DMS153 (cell line): ENCODE measurements at regions not wholly inside any gene's neighbourhood (a gene's known extent, or its start where the extent isn't known, plus 50 kb on each side); places are given as distances from the start of the nearest gene placed in this dataset.

ENCODE experiments used
- DNase-seq: peaks from one replicate; lab custom pipeline; 2025; lab: John Stamatoyannopoulos, UW

DNA sequence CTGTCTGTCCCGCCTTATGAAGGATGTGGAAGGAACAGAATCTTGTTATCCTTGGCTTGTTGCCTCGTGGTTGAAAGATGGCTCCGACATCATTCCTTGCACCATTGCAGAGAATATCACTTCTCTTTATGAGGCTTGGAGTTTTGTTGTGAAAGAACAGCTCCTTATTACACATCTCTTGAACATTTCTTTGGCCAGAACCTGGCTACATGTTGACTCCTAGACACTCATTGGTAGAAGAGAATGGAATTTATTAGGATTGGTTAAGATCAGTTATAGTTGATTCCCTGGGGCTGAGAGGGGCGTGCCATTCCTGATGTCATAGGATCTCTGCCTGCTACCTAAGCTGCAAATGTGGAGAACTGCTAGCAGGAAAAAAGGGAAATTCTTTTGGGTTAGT, 180.5 kb upstream of the CTBP2 start:
- no peak for DNase-seq

GRCh38 chr10:125337510-125337909, 177.1 kb upstream of the CTBP2 start:
- no peak for DNase-seq

DNA sequence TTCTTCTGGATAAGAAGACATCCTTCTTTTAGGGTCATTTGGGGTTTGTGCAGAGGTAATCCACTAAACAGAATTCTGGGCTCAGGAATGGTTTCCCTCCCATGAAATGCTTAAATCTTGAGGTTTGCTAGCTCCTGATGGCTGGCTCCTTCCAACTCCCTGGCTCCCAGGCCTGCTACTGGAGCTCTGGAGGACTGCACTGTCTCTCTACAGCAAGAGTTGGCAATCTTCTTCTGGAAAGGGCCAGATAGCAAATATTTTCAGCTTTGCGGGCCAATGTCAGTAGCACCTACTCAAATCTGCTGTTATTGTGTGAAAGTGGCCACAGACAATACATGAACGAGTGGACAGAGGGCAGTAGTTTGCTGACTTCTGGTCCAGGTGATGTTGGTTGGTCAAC, 174.2 kb upstream of the CTBP2 start:
- no peak for DNase-seq

GRCh38 chr10:125333769-125334168, 173.4 kb upstream of the CTBP2 start:
- DNase-seq, result no peak

GRCh38 chr10:125333209-125333591, 172.8 kb upstream of the CTBP2 start:
- DNase-seq, result no peak

DNA sequence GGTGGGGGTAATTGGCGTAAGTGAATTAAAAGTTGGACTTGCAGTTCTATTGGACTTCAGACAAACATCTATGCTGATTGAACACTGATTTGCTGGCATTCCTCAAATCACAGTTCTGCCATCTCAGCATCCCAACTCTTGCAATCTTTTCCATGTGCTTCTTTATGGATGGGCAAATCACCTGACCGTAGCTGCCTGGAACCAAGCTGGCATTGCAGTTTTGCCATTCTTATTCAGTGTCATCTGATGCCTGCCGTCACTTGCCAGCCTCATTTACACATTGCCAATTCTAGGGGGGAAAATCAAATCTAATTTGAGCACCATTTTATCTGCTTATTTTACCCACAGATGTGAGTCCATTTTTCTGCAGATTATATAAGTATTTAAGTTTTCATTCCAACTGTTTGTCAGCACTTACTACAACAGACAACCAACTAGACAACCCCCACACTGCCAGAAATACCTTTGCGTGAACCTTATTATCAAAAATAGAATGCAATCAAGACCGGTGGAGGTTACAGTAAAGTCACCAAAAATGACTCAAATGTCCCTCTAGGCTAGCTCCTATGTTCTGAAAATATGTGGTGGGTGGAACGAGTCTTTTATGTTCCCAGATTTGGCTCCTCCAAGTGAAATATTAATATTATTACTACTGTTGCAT, 172.3 kb upstream of the CTBP2 start:
- DNase-seq, result no peak

- no peak for DNase-seq
These were observed 170.7 kb upstream of the CTBP2 start for GRCh38 chr10:125331056-125331455.

DNA sequence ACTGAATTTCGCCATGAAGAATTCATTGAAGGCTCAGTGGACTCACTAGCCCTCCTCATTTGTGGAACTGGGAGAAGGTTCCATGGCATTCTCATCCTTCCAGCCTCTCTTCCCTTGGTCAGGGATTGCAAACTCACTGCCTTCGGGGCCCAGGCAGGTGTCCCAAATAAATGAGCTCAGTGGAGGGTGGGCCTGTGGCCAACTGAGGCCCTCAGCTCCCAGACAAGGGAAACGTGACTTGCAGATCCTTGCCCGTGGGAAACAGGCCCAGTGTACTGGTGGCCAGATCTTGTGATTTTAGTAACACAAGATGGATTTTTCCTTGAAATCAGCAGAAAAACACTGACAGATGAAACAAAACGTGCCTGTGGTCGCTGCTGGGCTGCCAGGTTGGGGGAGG, 168.7 kb upstream of the CTBP2 start:
- no peak for DNase-seq

DNA sequence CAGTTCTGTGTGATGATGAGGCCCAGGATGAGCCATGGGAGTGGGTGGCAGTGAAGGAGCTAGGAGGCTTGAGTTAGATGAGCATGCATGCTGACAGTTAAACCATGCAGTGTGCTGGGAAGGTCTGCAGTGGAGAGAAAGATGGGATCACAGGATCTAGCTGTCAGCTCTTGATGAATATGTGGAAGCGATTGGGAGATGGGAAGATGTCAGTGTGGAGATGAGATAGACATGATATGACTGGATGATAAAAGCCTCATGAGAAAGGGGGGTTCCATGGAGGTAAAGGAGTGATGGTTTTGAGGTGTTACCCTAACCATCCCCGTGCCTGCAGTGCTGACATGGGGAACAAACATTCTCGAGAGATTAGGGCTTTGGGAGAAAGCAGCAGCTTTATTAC, 165.0 kb upstream of the CTBP2 start:
- DNase-seq, result no peak

GRCh38 chr10:125316436-125316835, 156.1 kb upstream of the CTBP2 start:
- DNase-seq, result no peak

- no peak for DNase-seq
These were observed 140.6 kb upstream of the CTBP2 start for GRCh38 chr10:125300937-125301336.

GRCh38 chr10:125299461-125299860, 139.1 kb upstream of the CTBP2 start:
- no peak for DNase-seq

GRCh38 chr10:125296598-125296997, 136.2 kb upstream of the CTBP2 start:
- no peak for DNase-seq

DNA sequence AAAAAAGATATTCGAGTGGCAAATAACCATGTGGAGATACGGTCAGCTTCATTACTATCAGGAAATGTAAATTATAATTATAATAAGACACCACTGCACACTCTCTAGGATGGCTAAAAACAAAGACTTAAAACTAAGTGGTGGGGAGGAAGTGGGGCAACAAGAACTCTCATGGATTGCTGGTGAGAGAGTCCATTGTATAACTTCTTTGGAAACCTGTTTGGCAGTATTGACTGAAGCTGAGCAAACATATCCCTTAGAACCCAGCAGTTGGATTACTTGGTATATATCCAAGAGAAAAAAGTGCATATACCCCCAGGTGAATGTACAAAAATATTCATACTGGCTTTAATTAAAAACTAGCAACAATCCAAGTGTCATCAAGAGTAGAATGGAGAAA, 133.7 kb upstream of the CTBP2 start:
- DNase-seq, result peak; percentile 83

DNA sequence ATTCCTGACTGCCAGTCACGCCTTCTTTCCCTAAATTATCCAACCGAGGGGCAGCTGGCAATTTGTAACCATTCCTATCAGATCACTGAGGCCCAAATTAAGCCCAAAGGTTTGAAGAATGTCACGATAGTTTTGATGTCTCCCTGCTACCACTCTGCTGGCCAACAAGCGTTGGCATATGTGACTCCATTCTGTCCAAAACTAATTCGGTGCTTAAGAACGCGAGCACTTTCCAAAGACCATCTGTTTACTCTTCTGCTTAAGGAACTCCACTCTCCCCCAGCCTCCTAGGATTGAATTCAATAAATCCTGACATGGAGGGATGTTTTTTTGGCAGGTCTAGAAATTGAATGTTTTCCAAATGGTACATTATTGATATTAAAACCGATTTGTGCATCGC, 131.5 kb upstream of the CTBP2 start:
- no peak for DNase-seq

DNA sequence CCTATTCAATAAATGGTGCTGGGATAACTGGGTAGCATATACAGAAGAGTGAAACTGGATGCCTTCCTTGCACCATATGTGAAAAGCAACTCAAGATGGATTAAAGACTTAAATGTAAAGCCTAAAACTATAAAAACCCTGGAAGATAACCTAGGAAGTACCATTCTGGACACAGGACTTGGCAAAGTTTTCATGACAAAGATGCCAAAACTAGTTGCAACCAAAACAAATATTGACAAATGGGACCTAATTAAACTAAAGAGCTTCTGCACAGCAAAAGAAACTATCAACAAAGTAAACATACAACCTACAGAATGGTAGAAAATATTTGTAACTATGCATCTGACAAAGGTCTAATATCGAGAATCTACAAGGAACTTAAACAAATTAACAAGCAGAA, 129.1 kb upstream of the CTBP2 start:
- DNase-seq, result no peak

DNA sequence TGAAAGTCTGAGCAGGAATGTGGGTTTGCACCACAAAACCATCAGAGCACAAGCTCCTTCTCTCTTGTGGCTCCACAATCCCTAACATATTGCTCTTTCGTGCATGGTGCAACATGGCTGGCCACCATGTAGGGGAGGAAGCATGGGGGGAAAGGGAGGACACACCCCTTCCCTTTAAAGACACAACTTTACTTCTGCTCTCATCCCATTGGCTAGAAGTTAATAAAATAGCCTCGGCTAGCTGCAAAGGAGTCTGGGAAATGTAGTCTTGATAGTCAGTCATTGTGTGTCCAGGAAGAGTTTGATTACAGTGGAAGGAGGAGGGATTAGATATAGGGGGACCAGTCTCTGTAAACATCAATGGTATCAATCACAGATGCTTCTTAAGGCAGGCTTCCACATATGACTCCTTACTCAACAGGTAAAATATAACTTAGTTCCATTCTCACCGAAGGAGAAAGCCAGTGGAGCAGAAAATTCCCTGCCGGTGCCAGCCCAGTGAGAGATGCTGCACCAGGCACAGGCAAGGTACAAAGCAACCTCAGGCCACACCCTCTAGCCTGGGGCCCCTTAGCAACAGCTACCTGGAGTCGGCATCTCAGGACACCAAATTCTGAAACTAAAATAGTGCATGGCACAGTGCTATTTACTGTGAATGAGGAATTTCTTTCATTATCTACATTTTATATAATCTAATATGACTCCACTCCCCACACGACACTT, 124.7 kb upstream of the CTBP2 start:
- DNase-seq, result no peak

DNA sequence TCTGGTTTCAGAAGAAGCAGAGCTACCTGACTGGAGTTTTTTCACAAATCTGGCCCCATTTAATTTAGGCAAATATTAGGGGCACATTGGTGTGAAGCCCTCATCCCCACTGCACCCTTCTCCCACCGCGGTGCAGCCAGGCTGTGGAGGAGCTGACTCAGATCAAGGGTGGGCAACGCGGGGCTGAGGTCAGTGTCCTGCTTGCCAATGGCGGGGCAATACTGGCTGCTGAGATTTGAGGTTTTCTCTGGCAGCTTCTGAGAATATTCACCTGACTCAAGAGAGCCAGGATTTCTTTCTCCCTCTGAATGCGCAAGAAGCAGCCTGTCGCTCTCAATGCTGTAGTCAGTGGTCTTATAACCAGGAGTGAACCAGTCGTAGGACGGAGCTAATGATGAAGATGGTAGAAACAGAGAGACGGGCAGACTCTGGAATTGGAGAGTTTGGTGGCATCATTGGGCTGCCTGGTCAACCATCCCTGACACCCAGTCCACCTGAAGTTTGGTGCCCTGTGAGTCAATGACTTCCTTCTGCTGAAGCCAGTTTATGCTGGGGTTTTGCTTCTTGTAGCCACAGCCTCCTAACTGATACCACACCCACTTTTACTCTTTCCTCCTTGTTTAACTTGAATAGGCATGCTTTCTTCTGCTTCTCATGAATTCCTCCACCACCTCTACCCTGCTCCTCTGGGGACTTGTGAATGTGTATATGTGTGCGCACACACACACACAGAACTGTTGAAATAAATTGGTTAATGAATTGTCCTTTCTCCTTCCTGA, 123.7 kb upstream of the CTBP2 start:
- DNase-seq, result no peak

DNA sequence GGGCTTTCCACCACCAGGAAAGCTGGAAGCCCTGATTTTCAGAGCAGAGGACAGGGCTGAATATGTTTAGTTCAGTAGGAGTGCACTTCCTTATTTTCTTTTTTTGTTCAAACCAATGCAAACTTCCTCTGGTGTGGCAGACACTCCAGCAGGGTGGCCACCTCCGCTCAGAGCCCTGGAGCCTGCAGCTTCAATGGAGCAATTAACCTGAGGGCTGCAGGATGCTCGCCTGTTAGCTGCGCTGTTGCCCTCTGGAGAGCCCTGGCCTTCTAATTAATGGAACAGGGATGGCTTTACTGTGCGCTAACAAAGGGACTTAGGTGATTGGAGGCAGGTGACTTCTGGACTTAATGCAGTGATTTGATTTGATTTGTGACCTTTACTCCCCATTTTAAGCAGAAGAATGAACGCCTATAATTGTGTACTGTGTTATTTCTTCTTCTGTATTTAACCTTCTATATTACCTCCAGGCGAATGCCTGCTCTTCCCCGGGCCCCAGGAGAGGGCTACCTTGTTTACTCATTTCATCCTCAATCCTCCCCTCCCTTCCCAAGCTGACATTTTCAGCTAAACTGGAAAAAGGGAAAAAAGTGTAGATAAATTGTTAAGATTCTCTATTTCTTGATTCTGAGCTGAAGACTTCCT, 123.0 kb upstream of the CTBP2 start:
- peak; percentile 78 for DNase-seq

- DNase-seq, result no peak
These were observed 120.7 kb upstream of the CTBP2 start for GRCh38 chr10:125281091-125281490.

GRCh38 chr10:125276133-125276532, 115.8 kb upstream of the CTBP2 start:
- no peak for DNase-seq

GRCh38 chr10:125274961-125275360, 114.6 kb upstream of the CTBP2 start:
- no peak for DNase-seq

- DNase-seq, result no peak
These were observed 112.7 kb upstream of the CTBP2 start for GRCh38 chr10:125273023-125273422.
